Right hindlimb (tissue), 1 donor: ENCODE measurements at regions not wholly inside any gene's neighbourhood (a gene's known extent, or its start where the extent isn't known, plus 50 kb on each side); places are given as distances from the start of the nearest gene placed in this dataset.

Experiments
- DNase-seq: peaks from one replicate; pipeline ENCODE4 v3.0.0-alpha.2; 2018

GRCh38 chr4:60216752-60217151, 983.4 kb upstream of the ADGRL3 start:
- no peak for DNase-seq

- no peak for DNase-seq
Measured at GRCh38 chr4:60221866-60222265, 978.3 kb upstream of the ADGRL3 start.

- peak; percentile 53 for DNase-seq
Measured at GRCh38 chr4:60223208-60223923, 976.8 kb upstream of the ADGRL3 start.

GRCh38 chr4:60241866-60242265, 958.3 kb upstream of the ADGRL3 start:
- no peak for DNase-seq

GRCh38 chr4:60249784-60250183, 950.3 kb upstream of the ADGRL3 start:
- DNase-seq, result no peak

GRCh38 chr4:60250657-60251056, 949.5 kb upstream of the ADGRL3 start:
- DNase-seq, result no peak

- DNase-seq, result no peak
Measured at GRCh38 chr4:60259781-60260180, 940.3 kb upstream of the ADGRL3 start.

GRCh38 chr4:60266505-60266904, 933.6 kb upstream of the ADGRL3 start:
- no peak for DNase-seq

- DNase-seq, result no peak
Measured at GRCh38 chr4:60296386-60296785, 903.7 kb upstream of the ADGRL3 start.

- DNase-seq, result no peak
Measured at GRCh38 chr4:60313611-60314178, 886.4 kb upstream of the ADGRL3 start.

GRCh38 chr4:60314416-60314815, 885.7 kb upstream of the ADGRL3 start:
- DNase-seq, result no peak

GRCh38 chr4:60315586-60315985, 884.5 kb upstream of the ADGRL3 start:
- no peak for DNase-seq

- no peak for DNase-seq
Measured at GRCh38 chr4:60326735-60327134, 873.4 kb upstream of the ADGRL3 start.

GRCh38 chr4:60327651-60328050, 872.5 kb upstream of the ADGRL3 start:
- no peak for DNase-seq

GRCh38 chr4:60344908-60345307, 855.2 kb upstream of the ADGRL3 start:
- no peak for DNase-seq

GRCh38 chr4:60345392-60345791, 854.7 kb upstream of the ADGRL3 start:
- no peak for DNase-seq

GRCh38 chr4:60359746-60360367, 840.3 kb upstream of the ADGRL3 start:
- DNase-seq, result no peak

GRCh38 chr4:60365176-60365575, 835.0 kb upstream of the ADGRL3 start:
- DNase-seq, result no peak

- DNase-seq, result no peak
Measured at GRCh38 chr4:60366661-60367060, 833.5 kb upstream of the ADGRL3 start.

GRCh38 chr4:60368986-60369385, 831.1 kb upstream of the ADGRL3 start:
- no peak for DNase-seq

- DNase-seq, result no peak
Measured at GRCh38 chr4:60378010-60378409, 822.1 kb upstream of the ADGRL3 start.

- DNase-seq, result no peak
Measured at GRCh38 chr4:60384516-60384915, 815.6 kb upstream of the ADGRL3 start.

GRCh38 chr4:60389633-60390032, 810.5 kb upstream of the ADGRL3 start:
- DNase-seq, result no peak

- no peak for DNase-seq
Measured at GRCh38 chr4:60396341-60397049, 803.6 kb upstream of the ADGRL3 start.
